Activated B cell treated with CpG ODN at 0.5 μM for 24 hours (primary cell): ENCODE measurements at regions not wholly inside any gene's neighbourhood (a gene's known extent, or its start where the extent isn't known, plus 50 kb on each side); places are given as distances from the start of the nearest gene placed in this dataset.
A peak's percentile ranks its signal among the peaks of the same experiment; 100 is the strongest.

Source experiments
- ATAC-seq: fragments of 200-7000 bp; cut with Tn5 transposase; one replicate; pipeline ENCODE4 v1.10.0; 2021; ENCODE audit warnings: low read depth, mild to moderate bottlenecking, moderate library complexity
- CTCF ChIA-PET: fragments of 350-600 bp; sonication (Branson Sonifier 250); formaldehyde crosslinking; loops from one replicate; lab custom pipeline; 2021; ENCODE audit warnings: antibody characterized with exemption; lab: Charles Lee
- POLR2A ChIA-PET: fragments of 350-600 bp; sonication (Branson Sonifier 250); formaldehyde crosslinking; loops from one replicate; lab custom pipeline; 2021; ENCODE audit warnings: antibody characterized with exemption; lab: Charles Lee
- DNase-seq: peaks from one replicate; pipeline ENCODE4 v3.0.0; 2022
- H3K27ac Mint-ChIP-seq: one replicate; pipeline ENCODE4 v1.8.0; 2020; ENCODE audit warnings: mixed read lengths
- H3K27me3 Mint-ChIP-seq: one replicate; pipeline ENCODE4 v1.8.0; 2021; ENCODE audit warnings: mixed read lengths
- H3K36me3 Mint-ChIP-seq: one replicate; pipeline ENCODE4 v1.8.0; 2021; ENCODE audit warnings: low read depth, mixed read lengths
- H3K4me1 Mint-ChIP-seq: one replicate; pipeline ENCODE4 v1.8.0; 2021; ENCODE audit warnings: mixed read lengths
- H3K4me3 Mint-ChIP-seq: one replicate; pipeline ENCODE4 v1.8.0; 2020; ENCODE audit warnings: mild to moderate bottlenecking, mixed read lengths
- H3K9me3 Mint-ChIP-seq: one replicate; pipeline ENCODE4 v1.8.0; 2020; ENCODE audit warnings: mixed read lengths
- intact Hi-C: fragments of 100-400 bp; cut with micrococcal nuclease; formaldehyde crosslinking; loops from one replicate; pipeline ENCODE4 v1.15.1; 2024
- TF ChIP-seq, protein P1 (sequence below): fragments of 200-600 bp; IDR thresholded peaks from one replicate; pipeline ENCODE4 v1.8.0; 2022; ENCODE audit warnings: antibody characterized with exemption, mild to moderate bottlenecking

DNA sequence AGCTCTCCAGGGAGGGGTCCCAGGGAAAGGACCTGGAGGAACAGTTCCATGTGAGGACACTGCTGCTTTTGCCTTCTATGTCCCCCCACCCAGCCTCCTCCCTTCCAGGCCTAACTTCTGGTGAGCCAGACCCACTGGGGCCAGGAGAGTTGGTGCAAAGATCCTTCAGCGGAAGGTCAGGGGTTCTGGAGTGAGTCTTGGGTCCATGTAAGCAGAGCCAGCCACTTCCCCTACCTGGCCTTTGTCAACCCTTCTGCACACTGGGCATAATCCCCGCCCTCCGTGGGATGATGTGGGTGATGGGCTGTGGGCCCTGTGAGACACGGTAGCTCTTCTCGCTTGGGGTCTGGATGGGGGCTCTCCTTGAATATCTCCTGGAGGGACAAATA is 76.9 kb downstream of the RHOB start:
- Mint-ChIP-seq H3K9me3 (no peaks in the 10 kb centered on the region), H3K4me1 (peaks cover 21% of the 10 kb centered on the region), H3K36me3 (no peaks in the 10 kb centered on the region), H3K27ac (no peak overlapping the region), H3K4me3 (no peak overlapping the region), H3K27me3 (no peaks in the 10 kb centered on the region)
- TF ChIP-seq, protein P1, sequence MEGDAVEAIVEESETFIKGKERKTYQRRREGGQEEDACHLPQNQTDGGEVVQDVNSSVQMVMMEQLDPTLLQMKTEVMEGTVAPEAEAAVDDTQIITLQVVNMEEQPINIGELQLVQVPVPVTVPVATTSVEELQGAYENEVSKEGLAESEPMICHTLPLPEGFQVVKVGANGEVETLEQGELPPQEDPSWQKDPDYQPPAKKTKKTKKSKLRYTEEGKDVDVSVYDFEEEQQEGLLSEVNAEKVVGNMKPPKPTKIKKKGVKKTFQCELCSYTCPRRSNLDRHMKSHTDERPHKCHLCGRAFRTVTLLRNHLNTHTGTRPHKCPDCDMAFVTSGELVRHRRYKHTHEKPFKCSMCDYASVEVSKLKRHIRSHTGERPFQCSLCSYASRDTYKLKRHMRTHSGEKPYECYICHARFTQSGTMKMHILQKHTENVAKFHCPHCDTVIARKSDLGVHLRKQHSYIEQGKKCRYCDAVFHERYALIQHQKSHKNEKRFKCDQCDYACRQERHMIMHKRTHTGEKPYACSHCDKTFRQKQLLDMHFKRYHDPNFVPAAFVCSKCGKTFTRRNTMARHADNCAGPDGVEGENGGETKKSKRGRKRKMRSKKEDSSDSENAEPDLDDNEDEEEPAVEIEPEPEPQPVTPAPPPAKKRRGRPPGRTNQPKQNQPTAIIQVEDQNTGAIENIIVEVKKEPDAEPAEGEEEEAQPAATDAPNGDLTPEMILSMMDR: no peak
- CTCF ChIA-PET: no interaction called here
- POLR2A ChIA-PET: interaction anchor here (4.0 kb wide), 1 partner anchor 77 kb away, joined by 27 read pairs; the partner anchor contains the start of gene RHOB
- no peak for DNase-seq
- ATAC-seq: no peak
- intact Hi-C loops: loop anchor here (2.0 kb wide), 1 partner anchor 77 kb away; the partner anchor contains the start of gene RHOB

DNA sequence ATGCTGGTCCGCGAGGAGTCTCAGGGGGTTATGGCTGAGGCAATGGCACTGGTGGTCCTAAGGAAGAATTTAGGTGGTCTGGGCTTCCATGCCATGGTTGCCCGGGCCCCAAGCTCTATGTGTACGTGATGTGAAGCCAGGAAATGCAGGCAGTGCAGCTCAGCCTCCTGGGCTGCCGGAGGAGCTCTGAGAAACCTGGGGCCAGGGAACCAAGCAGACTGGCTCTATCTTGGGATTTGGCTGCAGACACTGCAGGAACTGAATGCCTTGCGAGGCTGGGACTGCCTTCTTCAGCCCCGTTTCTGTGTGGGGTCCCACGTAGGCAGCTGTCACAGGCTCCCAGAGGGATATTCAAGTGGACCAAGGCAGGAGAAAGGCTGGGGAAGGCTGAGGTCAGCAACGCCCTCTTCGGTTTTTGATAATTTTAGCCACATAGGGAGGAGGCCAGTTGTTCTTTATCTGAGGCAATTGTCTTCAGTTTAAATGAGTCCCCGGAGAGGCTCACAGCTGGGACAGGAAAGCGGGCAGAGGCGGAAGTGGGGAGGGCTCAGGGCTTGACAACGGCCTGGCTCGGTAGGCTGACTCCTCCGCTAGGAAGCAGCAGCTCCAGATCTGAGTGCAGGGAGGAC is 77.7 kb downstream of the RHOB start:
- H3K4me3 Mint-ChIP-seq: peak overlapping the region; percentile 76
- no peak for DNase-seq

DNA sequence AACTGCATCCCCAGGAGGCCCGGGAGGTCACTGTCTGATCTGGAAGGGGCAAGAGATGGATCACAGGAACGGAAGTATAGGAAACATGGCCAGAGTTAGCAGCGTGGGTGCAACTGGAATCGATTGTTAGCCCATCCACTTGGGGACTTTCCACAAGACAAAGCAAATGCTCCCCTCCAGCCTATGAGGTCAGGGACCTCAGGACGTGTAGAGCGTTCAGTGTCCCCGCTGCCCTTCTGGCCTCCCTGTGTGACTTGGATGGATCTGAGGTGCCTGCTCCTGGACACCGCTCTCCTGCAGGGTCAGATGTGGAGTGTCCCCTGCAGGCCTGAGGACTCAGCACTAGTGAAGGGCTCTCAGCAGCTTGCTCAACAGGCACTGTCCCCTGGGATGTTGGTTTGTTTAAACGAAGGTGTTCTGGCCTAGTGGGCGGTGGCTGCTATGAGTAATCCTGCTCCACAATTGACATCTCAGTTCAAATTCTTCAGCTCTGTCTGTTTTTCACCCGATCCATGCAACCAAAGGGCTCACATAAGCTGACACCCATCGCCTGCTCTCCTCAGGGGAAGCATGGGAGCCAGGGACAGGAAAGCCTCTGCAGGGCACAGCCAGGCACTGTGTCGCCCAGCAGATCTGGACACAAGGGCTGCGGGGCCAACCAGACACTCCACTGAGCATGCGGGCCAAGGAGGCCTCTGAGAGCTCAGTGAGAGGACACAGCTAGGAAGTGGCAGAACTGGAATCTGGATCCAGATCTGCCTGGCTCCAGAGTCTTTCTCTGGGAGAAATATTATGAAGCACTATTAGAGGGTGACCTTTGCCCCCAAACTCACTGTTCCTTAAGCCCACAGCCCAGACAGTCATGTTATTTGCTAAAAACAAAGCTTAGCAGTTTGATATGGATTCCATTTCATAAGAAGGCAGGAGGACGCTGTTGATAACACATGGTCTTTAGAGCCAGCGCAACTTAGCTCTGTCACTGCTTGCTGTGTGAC is 78.5 kb downstream of the RHOB start:
- POLR2A ChIA-PET: interaction anchor here (0.6 to 4.0 kb wide), 2 partner anchors 17 to 78 kb away, joined by 4 to 27 read pairs; partner anchors contain the start of gene RHOB
- ATAC-seq (peak; percentile 94), DNase-seq (peak; percentile 40)
- Mint-ChIP-seq H3K27me3 (no peaks in the 10 kb centered on the region), H3K36me3 (no peaks in the 10 kb centered on the region), H3K27ac (peak overlapping the region; percentile 41), H3K9me3 (no peaks in the 10 kb centered on the region), H3K4me1 (peaks cover 21% of the 10 kb centered on the region), H3K4me3 (peak overlapping the region; percentile 76)
- TF ChIP-seq, protein P1: no peak
- intact Hi-C loops: loop anchor here (1.0 to 2.0 kb wide), 3 partner anchors 51 to 79 kb away; partner anchors contain the start of gene RHOB
- CTCF ChIA-PET: interaction anchor here (0.6 kb wide), 1 partner anchor 12 kb away, joined by 3 read pairs; no protein-coding TSS in a partner anchor

More for the DNA sequence above, 77.7 kb downstream of the RHOB start:
- Mint-ChIP-seq H3K36me3 (no peaks in the 10 kb centered on the region), H3K9me3 (no peaks in the 10 kb centered on the region), H3K4me1 (peaks cover 21% of the 10 kb centered on the region), H3K27me3 (no peaks in the 10 kb centered on the region), H3K27ac (peak overlapping the region; percentile 51)
- intact Hi-C loops: loop anchor here (1.0 to 2.0 kb wide), 3 partner anchors 52 to 78 kb away; partner anchors contain the start of gene RHOB
- CTCF ChIA-PET: no interaction called here
- POLR2A ChIA-PET: interaction anchor here (0.6 to 4.0 kb wide), 2 partner anchors 16 to 77 kb away, joined by 4 to 27 read pairs; partner anchors contain the start of gene RHOB
- ATAC-seq: peak; percentile 72
- TF ChIP-seq, protein P1: no peak

DNA sequence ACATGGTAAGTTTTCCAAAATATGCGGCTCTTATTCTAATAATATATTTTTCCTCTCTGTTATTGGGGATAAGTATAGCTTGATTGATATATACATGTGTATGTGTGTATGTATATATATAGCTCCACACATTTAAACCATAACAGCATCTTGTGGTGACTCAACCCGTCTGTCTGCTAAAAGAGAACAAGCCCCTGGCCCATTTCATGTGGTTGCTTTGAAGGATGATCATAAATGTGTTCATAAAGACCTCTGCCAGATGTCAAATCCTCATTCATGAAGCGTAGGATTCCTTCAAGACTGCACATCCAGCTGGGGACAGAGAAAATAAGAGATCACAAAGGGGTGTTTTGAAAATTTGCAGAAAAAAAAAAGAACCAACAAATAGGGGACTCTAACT is 79.3 kb downstream of the RHOB start:
- POLR2A ChIA-PET: interaction anchor here (4.0 kb wide), 1 partner anchor 79 kb away, joined by 27 read pairs; the partner anchor contains the start of gene RHOB
- peaks cover 21% of the 10 kb centered on the region for H3K4me1 Mint-ChIP-seq
- TF ChIP-seq, protein P1: no peak
- no peaks in the 10 kb centered on the region for H3K9me3 Mint-ChIP-seq
- ATAC-seq: no peak
- DNase-seq: no peak
- CTCF ChIA-PET: no interaction called here
- no peak overlapping the region for H3K27ac Mint-ChIP-seq
- H3K27me3 Mint-ChIP-seq: no peaks in the 10 kb centered on the region
- intact Hi-C loops: no loop called here
- H3K4me3 Mint-ChIP-seq: no peak overlapping the region
- no peaks in the 10 kb centered on the region for H3K36me3 Mint-ChIP-seq
